HEK293T (cell line): ENCODE measurements at regions not wholly inside any gene's neighbourhood (a gene's known extent, or its start where the extent isn't known, plus 50 kb on each side); places are given as distances from the start of the nearest gene placed in this dataset.

Source experiments
- CTCF ChIA-PET: fragments of 350-600 bp; formaldehyde crosslinking; extraction: SDS; loops from one replicate; lab custom pipeline; 2021; ENCODE audit warnings: antibody characterized with exemption, inconsistent platforms; lab: Yijun Ruan, JAX
- POLR2A ChIA-PET: fragments of 350-600 bp; formaldehyde crosslinking; extraction: SDS; loops from one replicate; lab custom pipeline; 2020; ENCODE audit warnings: antibody characterized with exemption, inconsistent platforms; lab: Yijun Ruan, JAX
- DNase-seq: peaks from one replicate; pipeline ENCODE4 v3.0.0; 2012; ENCODE audit warnings: mixed read lengths; ENCODE audit errors: extremely low spot score
- ARNT ChIP-seq: fragments of 450-650 bp; IDR thresholded peaks from 2 replicates; pipeline ENCODE4 v1.6.1; 2017; ENCODE audit warnings: mild to moderate bottlenecking
- BHLHE40 ChIP-seq: fragments of 450-650 bp; IDR thresholded peaks from 2 replicates; pipeline ENCODE4 v1.6.1; 2016; ENCODE audit warnings: mild to moderate bottlenecking, moderate library complexity, borderline replicate concordance
- CTBP1 ChIP-seq: fragments of 450-650 bp; IDR thresholded peaks from 2 replicates; pipeline ENCODE4 v1.6.1; 2016; ENCODE audit warnings: borderline replicate concordance
- ELF4 ChIP-seq: fragments of 450-650 bp; IDR thresholded peaks from 2 replicates; pipeline ENCODE4 v1.6.1; 2017; ENCODE audit warnings: antibody characterized with exemption
- FOXA1 ChIP-seq: fragments of 450-650 bp; IDR thresholded peaks from 2 replicates; pipeline ENCODE4 v1.6.1; 2016; ENCODE audit warnings: mild to moderate bottlenecking
- FOXK2 ChIP-seq: fragments of 450-650 bp; IDR thresholded peaks from 2 replicates; pipeline ENCODE4 v1.6.1; 2016; ENCODE audit warnings: mild to moderate bottlenecking
- FOXM1 ChIP-seq: fragments of 450-650 bp; IDR thresholded peaks from 2 replicates; pipeline ENCODE4 v1.6.1; 2017; ENCODE audit warnings: mild to moderate bottlenecking, borderline replicate concordance
- HDGF ChIP-seq: fragments of 450-650 bp; IDR thresholded peaks from 2 replicates; pipeline ENCODE4 v1.6.1; 2017; ENCODE audit warnings: antibody characterized with exemption, borderline replicate concordance
- L3MBTL2 ChIP-seq: fragments of 450-650 bp; conservative IDR thresholded peaks from 2 replicates; pipeline ENCODE4 v1.6.1; 2016; ENCODE audit warnings: mild to moderate bottlenecking
- LEF1 ChIP-seq: fragments of 450-650 bp; IDR thresholded peaks from 2 replicates; pipeline ENCODE4 v1.6.1; 2017; ENCODE audit warnings: mild to moderate bottlenecking, borderline replicate concordance
- NFRKB ChIP-seq: fragments of 450-650 bp; IDR thresholded peaks from 2 replicates; pipeline ENCODE4 v1.6.1; 2016; ENCODE audit warnings: mild to moderate bottlenecking, moderate library complexity
- SP1 ChIP-seq: fragments of 450-650 bp; IDR thresholded peaks from 2 replicates; pipeline ENCODE4 v1.6.1; 2017
- SUZ12 ChIP-seq: fragments of 450-650 bp; IDR thresholded peaks from 2 replicates; pipeline ENCODE4 v1.6.1; 2016; ENCODE audit warnings: mild to moderate bottlenecking
- TARDBP ChIP-seq: fragments of 450-650 bp; IDR thresholded peaks from 2 replicates; pipeline ENCODE4 v1.6.1; 2016
- ZNF384 ChIP-seq: fragments of 450-650 bp; IDR thresholded peaks from 2 replicates; pipeline ENCODE4 v1.6.1; 2016
- TF ChIP-seq, protein P1 (sequence below): fragments of 450-650 bp; IDR thresholded peaks from 2 replicates; pipeline ENCODE4 v1.6.1; 2016

DNA sequence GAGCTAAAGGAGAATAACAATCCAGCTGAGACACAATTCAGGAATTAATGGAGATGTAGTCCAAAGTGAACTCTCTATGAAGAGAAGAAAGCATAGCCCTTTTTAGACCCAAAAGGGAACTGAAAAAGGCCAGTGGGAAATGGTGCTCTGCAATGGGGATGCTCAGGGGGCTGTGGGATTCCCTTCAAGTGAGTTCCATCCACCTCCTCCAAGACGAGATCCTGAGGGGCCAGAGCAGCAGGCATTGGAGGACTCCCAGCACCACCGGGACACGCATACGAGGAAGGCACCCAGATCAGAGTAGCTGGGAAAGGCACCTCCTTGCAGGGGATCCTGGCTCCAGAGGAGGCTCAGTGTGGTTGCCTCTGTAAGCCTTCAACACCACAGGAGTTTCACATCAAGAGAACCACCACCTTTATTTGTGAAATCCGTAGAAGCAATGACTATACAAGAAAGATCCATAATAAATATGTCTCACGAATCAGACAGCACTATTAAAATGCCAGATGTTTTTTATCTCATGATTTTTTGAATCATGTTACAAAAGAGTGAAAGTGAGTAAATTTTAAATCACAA lies 288.2 kb downstream of the MED10 start:
- CTCF ChIA-PET = no interaction called here

DNA sequence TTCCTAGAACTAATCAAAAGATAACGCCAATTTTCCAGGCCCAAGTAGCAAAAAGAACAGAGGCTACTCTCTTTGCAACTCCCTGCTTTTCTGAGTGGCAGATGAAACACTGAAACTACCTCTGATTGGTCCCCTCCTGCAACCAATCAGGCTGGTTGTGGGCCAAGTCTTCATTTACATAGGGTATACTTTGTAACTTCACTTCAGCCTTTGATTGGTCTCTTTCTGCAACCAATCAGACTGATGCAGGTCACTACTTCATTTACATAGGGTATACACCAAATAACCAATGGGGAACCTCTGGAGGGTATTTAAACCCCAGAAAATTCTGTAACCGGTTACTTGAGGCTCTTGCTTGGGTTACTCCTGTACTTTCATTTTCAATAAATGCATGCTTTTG lies 289.6 kb downstream of the MED10 start:
- no peak for DNase-seq
- ChIA-PET POLR2A (no interaction called here), CTCF (no interaction called here)
- TF ChIP-seq FOXA1 (no peak), SUZ12 (no peak)
- TF ChIP-seq, protein P1, sequence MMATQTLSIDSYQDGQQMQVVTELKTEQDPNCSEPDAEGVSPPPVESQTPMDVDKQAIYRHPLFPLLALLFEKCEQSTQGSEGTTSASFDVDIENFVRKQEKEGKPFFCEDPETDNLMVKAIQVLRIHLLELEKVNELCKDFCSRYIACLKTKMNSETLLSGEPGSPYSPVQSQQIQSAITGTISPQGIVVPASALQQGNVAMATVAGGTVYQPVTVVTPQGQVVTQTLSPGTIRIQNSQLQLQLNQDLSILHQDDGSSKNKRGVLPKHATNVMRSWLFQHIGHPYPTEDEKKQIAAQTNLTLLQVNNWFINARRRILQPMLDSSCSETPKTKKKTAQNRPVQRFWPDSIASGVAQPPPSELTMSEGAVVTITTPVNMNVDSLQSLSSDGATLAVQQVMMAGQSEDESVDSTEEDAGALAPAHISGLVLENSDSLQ = no peak

More for the DNA sequence above, 288.2 kb downstream of the MED10 start:
- POLR2A ChIA-PET = no interaction called here
- DNase-seq = no peak
- TF ChIP-seq CTBP1 = no peak
- TF ChIP-seq ELF4 = no peak
- no peak for TF ChIP-seq FOXM1
- TF ChIP-seq ZNF384 = no peak
- TF ChIP-seq FOXA1 = no peak
- TF ChIP-seq SUZ12 = no peak
- no peak for TF ChIP-seq ARNT

DNA sequence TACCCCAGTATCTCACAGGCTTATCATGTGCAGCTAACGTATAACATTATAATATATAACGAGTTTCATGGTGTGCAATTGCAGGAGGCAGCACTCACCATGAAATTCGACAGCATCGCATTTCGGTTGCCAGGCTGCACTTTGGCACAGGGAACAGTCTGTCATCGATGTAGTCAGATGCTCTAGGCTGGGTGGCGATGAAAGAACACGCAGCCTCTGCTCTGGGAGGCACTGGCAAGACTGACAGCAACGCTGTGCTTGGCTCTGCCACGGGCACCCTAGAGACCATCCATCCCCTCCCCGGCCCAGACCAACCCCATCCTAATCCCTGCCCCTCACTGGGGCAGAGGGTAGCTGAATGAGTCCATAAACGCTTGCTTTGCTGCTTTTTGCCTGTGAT lies 290.8 kb downstream of the MED10 start:
- DNase-seq = no peak
- ChIA-PET CTCF (no interaction called here), POLR2A (no interaction called here)
- TF ChIP-seq ZNF384 (no peak), SP1 (no peak), BHLHE40 (no peak), FOXA1 (no peak), CTBP1 (no peak), SUZ12 (no peak), HDGF (no peak), L3MBTL2 (no peak), FOXM1 (no peak), NFRKB (no peak), TARDBP (no peak), ELF4 (no peak), ARNT (no peak), LEF1 (no peak), FOXK2 (no peak)
- TF ChIP-seq, protein P1 = no peak

DNA sequence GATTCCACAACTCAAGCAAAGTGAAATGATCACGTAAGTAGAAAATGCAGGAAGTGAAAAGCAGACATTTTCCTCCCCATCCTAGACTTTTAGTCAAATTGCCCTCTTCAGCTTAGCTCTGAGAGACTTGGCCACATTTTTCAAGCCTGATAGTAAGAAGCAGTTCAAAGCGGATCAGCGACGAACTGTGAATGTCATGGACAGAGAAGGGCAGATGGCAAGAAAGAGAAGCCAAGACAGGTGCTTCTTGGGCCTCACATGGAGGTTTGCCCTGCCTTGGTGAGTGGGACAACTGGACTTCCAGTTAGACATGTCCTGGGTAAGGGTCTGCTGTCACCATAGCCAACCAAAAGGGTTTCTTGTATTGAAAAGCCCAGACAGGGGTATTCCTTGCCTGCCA lies 291.5 kb downstream of the MED10 start:
- TF ChIP-seq NFRKB = no peak
- TF ChIP-seq, protein P1 = no peak
- TF ChIP-seq CTBP1 = no peak
- TF ChIP-seq BHLHE40 = no peak
- TF ChIP-seq FOXA1 = no peak
- TF ChIP-seq FOXK2 = no peak
- TF ChIP-seq SP1 = no peak
- TF ChIP-seq ELF4 = no peak
- no peak for TF ChIP-seq FOXM1
- no peak for TF ChIP-seq ARNT
- TF ChIP-seq ZNF384 = no peak
- no peak for TF ChIP-seq TARDBP
- no peak for TF ChIP-seq LEF1
- TF ChIP-seq L3MBTL2 = no peak
- TF ChIP-seq SUZ12 = no peak
- TF ChIP-seq HDGF = no peak
- CTCF ChIA-PET = no interaction called here
- POLR2A ChIA-PET = no interaction called here
- DNase-seq = no peak

DNA sequence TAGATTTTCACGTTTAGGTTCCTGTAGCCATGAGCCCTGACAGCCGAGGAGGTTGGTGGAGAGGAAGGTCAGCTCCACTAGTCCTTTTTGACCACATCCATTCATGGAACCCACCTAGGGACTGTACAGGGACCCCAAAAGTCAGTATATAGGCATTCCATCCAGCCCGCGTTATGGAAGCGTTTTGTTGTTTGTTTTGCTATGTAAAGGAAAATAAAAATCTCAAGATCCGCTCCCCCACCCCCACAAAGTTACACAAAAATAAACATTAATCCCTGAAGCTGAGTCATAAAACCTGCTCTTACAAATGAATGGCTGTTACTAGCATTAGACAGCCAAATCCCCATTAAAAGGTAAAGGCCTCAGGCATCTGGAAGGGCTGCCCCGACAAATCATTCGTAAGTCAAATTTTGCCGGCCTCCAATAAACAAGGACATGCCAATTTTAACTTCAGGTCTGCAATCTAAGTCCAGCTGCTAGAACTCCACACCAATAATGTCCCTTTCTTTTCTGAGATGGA lies 292.9 kb downstream of the MED10 start:
- TF ChIP-seq SP1 = no peak
- no peak for TF ChIP-seq ZNF384
- TF ChIP-seq ELF4 = no peak
- no peak for TF ChIP-seq FOXA1
- POLR2A ChIA-PET = no interaction called here
- no peak for DNase-seq
- CTCF ChIA-PET = no interaction called here

DNA sequence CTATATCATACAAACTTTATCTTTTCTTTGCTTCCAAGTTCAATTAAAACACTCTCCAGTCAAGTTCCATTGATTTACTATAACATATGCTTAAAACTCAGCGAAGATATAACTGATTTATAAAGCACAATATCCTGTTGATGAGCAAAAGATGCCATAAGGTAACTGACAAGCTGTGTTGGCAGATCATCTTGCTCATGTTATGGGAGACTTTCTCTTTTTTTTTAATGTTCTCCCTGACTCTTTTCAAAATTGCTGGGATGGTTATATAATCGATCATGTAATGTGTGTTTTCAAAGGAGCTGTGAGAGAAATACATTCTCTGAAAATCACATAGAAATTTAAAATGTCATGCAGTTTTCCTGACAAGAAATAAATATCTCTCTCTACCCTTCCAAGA lies 293.5 kb downstream of the MED10 start:
- POLR2A ChIA-PET = no interaction called here

More for the DNA sequence above, 293.5 kb downstream of the MED10 start:
- TF ChIP-seq SP1 (no peak), FOXA1 (no peak), L3MBTL2 (no peak), HDGF (no peak), FOXK2 (no peak), NFRKB (no peak), BHLHE40 (no peak), SUZ12 (no peak), ARNT (no peak)
- TF ChIP-seq, protein P1 = no peak
- DNase-seq = no peak
- CTCF ChIA-PET = no interaction called here
